ENCODE measurements at regions not wholly inside any gene's neighbourhood (a gene's known extent, or its start where the extent isn't known, plus 50 kb on each side); places are given as distances from the start of the nearest gene placed in this dataset.

- no peak for DNase-seq (ENCODE audit: low spot score)
- in situ Hi-C loops (cut with MboI; ENCODE audit: low sequenced_read_pairs, unreplicated experiment) = no loop called here
- no peak for TF ChIP-seq CTCF (IDR thresholded peaks at IDR 0.05; ENCODE audit: borderline replicate concordance, control extremely low read depth, extremely low read depth, insufficient read depth, missing control alignments)
Observed at GRCh38 chr12:91975891-91976290, 169.8 kb downstream of the BTG1 start.

GRCh38 chr12:91974541-91975085, 171.0 kb downstream of the BTG1 start:
- in situ Hi-C loops (cut with MboI; ENCODE audit: low sequenced_read_pairs, unreplicated experiment) = no loop called here
- no peak for TF ChIP-seq CTCF (IDR thresholded peaks at IDR 0.05; ENCODE audit: borderline replicate concordance, control extremely low read depth, extremely low read depth, insufficient read depth, missing control alignments)
- no peak for DNase-seq (ENCODE audit: low spot score)

- DNase-seq (ENCODE audit: low spot score) = no peak
- no peak for TF ChIP-seq CTCF (IDR thresholded peaks at IDR 0.05; ENCODE audit: borderline replicate concordance, control extremely low read depth, extremely low read depth, insufficient read depth, missing control alignments)
- in situ Hi-C loops (cut with MboI; ENCODE audit: low sequenced_read_pairs, unreplicated experiment) = no loop called here
Observed at GRCh38 chr12:91973813-91974212, 171.8 kb downstream of the BTG1 start.

GRCh38 chr12:91972896-91973295, 172.8 kb downstream of the BTG1 start:
- no peak for TF ChIP-seq CTCF (IDR thresholded peaks at IDR 0.05; ENCODE audit: borderline replicate concordance, control extremely low read depth, extremely low read depth, insufficient read depth, missing control alignments)
- no peak for DNase-seq (ENCODE audit: low spot score)
- in situ Hi-C loops (cut with MboI; ENCODE audit: low sequenced_read_pairs, unreplicated experiment) = no loop called here

- in situ Hi-C loops (cut with MboI; ENCODE audit: low sequenced_read_pairs, unreplicated experiment) = no loop called here
- DNase-seq (ENCODE audit: low spot score) = no peak
- no peak for TF ChIP-seq CTCF (IDR thresholded peaks at IDR 0.05; ENCODE audit: borderline replicate concordance, control extremely low read depth, extremely low read depth, insufficient read depth, missing control alignments)
Observed at GRCh38 chr12:91968777-91969171, 176.9 kb downstream of the BTG1 start.

GRCh38 chr12:91968076-91968776, 177.4 kb downstream of the BTG1 start:
- TF ChIP-seq CTCF (IDR thresholded peaks at IDR 0.05; ENCODE audit: borderline replicate concordance, control extremely low read depth, extremely low read depth, insufficient read depth, missing control alignments) = no peak
- in situ Hi-C loops (cut with MboI; ENCODE audit: low sequenced_read_pairs, unreplicated experiment) = no loop called here
- DNase-seq (ENCODE audit: low spot score) = no peak

Measured in GM13976 (cell line).